DMS153 (cell line): ENCODE measurements at regions not wholly inside any gene's neighbourhood (a gene's known extent, or its start where the extent isn't known, plus 50 kb on each side); places are given as distances from the start of the nearest gene placed in this dataset.

ENCODE experiments used
- DNase-seq: peaks from one replicate; lab custom pipeline; 2025; lab: John Stamatoyannopoulos, UW

DNA sequence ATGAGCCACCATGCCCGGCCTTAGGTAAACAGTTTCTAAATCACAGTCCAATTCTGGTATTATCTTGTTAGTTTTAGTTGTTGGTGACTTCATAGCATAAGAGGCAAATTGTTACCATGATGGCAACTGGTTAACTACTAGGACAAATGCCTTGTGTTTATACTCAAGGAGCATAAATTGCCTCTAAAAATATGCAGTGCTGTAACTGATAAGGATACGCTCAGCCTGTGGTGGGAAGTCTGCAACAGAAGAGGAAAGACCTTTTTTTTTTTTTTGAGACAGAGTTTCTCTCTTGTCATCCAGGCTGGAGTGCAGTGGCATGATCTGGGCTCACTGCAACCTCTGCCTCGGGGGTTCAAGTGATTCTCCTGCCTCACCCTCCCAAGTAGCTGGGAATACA lies 311.9 kb upstream of the ARGLU1 start:
- no peak for DNase-seq

DNA sequence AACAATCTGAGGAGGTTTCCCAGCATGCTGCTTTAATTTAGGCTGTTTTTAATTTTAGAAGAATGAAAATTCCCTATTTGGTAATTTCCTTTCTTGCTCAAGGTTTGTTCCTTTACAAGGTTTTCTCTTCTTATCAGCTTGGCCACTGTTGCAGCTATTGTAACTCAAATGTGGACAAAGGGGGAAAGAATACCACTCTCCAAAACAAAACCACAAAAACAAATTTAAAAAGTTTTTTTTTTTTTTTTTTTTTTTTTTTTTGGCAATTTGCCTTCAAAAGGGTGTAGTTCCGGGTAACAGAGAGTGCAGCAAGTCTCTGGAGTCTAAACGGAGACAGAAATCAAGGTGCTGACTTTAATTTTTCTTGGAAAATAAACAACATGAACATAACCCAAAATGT lies 306.4 kb upstream of the ARGLU1 start:
- no peak for DNase-seq

DNA sequence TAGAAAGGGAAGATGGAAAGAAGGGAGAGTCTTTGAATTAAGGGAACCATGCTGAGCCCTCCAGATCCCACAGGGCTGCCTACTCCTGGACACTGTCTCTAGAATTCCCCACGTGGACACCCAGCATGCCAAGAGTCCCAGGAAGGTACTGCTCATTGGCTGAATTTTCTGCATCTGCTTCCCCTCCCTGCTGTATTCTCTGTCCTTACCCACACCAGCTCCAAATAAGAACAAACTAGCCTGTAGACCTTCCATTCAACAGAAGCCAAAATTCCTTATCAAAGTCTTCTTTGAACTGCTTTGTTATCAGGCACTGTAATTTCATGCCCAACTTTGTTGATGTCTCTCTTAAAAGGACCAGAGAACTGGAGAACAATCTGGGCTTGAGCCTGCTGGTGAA lies 305.9 kb upstream of the ARGLU1 start:
- no peak for DNase-seq

DNA sequence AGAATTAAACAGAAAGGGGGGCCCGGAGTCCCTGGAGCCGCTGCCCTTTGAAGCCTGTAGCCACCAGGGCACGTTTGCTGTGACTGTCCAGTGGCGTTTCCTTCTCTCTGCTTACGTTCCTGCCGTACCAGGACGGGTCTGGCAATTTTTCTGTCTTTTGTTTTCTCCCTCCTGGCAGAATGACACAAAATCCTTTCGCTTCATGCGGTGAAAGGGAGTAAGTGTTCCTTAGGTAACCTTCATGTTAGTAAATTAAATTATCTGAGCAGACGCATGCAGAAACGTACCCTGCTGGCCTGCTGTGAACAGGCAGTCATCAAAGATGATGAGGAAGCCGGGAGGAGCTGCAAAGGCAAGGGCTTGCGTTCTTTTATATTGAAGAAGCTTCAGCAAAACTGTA lies 299.3 kb upstream of the ARGLU1 start:
- no peak for DNase-seq

DNA sequence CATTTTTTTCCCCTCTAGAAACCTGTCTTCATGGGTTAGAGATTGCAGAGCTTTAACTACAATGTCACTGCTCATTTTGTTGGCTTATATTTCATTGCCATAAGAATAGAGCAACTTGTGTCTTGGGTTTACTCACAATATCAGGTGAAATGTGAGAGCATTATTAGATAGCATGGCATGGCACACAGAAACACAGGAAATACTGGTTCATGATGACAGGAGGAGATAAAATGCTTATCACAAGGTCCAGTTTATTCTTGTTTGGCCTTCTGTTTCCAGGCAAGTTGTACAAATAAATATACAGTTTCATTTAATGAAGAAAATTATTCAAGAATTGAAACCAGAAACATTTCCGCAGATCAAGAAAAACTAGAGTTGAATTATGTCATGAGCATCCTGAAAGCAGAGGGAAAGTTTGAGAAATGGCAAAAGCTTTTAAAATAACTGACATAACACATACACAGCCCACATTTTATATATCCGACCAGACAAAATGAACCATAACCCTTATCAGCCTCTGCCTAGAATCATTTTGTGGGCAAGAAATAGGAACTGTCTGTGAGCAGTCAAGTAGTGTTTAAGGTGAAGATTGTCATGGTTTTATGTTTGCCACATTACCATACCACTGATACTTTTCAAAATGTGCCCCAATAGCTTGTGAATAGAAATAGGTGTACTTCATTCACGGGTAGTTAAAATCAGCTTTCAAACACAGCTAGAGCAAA lies 297.9 kb upstream of the ARGLU1 start:
- DNase-seq: no peak

DNA sequence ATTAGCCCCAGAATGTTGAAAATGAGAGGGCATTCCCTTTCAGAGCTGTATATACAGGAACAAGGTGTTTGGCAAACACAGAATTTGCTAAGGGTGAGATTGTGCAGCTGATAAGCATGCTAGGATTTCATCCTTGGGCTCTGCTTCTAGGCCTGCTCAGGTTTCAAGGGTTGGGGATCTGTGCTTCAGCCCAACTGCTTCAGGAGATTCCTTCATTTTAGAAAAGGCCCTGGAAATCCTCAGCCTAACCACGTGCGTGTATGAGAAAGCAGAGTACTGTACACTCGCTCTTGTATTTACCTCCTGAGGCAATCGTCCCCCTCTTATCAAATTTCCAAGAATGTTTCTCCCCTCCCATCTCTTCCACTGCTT lies 291.6 kb upstream of the ARGLU1 start:
- no peak for DNase-seq

DNA sequence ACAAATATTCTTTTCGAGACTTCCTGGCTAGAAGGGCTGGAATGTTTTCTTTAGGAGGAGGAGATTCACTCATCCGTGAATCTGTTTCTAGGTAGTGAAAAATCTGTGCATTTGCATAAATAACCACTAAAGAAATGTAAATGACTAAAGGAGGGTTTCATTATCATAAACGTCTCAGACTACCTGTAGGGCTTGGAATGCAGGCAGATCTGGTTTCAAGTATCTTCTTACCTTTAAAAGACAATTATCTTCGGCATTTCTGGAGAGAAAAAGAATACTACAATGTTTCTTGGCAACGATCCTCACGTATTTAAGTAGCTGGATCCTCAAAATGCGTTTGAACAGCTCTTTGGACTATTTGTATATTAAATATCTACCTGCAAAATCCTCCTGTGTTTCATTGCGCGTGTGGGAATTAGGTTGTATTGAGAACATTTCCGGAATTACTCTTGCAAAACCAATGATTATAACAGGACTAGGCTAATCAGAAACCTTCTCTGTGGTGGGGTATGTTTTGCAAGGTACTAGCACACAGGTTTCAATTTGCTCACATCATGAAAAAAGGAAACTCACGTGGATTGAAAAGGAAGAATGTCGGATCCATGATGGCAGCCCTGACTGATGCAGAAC lies 291.1 kb upstream of the ARGLU1 start:
- DNase-seq: no peak

DNA sequence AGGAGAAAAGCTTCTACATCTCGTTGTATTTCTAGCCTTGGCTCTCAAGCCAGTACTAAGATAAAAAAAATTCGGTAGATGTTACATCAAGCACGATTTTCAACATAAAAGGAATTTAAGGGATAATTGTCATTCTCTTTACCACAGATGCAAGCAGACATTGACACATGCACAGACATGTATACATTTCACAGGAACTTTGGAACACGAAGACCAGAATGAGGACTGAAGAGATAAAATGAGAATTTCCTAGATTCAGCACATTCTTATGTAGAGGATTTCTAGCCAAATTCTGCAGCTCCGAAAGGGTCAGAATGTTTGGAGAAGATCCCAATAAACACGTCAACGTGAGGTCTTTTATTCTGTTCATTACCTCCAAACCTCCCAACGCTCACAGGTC lies 284.5 kb upstream of the ARGLU1 start:
- DNase-seq: no peak

DNA sequence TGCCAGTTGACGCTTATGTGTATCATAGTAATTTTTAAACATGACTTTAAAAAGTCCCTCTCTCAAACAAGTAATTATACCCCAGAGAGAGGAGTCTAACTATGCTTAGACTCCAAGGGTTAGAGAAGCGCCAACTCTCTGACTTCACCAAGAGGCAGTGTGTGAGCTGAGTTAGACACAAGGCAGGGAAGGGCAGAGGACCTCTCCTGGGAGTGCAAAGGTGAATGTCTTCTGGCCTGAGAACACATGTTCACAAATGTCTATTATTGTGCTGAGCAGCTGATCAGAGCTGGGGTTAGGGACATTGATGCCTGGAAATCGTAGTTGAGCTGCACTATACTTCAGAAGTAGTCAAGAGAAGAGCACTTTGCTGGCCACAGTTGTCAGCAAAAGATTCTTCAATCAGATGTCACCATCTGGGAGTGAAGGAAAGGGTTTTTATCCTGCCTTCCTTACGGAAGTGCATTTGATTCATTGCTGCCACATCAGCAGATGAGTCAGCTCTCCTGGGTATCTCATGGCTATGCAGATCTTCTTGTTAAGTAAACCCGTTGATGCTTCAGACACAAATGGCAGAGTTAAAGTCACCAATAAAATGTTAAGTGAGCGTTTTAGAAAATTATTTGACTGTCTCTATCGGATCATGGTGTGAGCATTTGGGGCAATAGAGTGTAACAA lies 283.2 kb upstream of the ARGLU1 start:
- no peak for DNase-seq

DNA sequence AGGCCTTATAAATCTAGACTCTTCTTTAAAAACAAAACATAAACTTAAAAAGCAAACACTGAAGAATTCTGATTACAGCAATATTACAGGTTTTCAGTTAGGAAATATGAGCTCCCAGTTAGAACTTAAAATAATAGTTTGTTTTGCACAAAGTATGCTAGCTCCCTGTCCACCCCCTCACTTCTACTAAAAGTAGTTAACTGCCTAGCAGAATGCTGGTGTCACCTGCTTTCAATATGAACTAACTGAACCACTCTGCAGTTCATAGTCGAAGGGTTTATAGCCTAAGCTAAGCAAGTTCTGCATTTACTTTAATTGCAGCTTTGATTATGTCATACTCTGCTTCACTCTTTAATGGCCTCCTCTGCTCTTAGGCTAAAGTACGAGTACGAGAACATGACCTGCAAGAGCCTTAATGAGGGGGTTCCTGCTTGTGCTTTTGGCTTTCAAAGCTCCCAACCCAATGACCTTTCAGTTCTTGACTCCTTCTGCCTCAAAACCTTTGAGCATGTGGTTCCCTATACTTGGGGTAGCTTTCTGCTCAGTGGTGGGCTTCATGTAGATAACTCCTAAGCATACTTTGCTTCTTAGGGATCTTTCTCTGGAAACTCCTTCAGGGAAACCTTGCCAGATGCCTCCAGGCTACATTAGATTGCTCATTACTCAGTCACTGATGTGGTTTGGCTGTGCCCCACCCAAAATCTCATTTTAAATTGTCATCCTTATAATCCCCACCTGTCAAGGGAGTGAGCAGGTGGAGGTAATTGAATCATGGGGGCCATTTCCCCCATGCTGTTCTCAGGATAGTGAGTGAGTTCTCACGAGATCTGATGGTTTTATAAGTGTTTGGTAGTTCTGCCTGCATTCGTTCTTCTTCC lies 278.9 kb upstream of the ARGLU1 start:
- no peak for DNase-seq

DNA sequence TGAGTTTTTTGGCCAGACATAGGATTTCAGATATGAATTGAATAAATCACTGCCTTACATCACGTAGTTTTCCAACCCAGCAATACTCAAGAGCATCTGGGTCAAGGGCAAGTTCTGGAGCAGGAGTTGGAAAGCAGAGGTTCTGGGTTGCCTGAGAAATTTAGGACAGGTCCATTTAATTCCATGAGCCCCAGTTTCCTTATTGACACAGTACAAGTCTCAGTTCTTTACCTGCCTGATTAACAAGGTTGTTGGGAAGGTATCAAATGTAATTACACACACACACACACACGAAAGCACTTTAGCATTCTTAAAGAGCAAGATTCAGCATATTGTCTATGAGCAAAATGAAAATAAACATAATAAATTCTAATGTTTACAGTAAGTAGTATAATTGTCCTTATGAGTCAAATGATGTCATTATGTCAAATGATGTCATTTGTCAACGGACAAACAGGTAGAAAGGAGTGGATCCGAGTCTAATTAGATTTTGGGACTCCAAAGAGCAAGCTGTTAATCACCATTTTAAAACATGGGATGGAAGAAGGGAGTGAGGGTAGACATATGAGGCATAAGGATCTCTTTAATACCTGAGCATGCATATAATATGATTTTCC lies 268.4 kb upstream of the ARGLU1 start:
- DNase-seq: no peak

DNA sequence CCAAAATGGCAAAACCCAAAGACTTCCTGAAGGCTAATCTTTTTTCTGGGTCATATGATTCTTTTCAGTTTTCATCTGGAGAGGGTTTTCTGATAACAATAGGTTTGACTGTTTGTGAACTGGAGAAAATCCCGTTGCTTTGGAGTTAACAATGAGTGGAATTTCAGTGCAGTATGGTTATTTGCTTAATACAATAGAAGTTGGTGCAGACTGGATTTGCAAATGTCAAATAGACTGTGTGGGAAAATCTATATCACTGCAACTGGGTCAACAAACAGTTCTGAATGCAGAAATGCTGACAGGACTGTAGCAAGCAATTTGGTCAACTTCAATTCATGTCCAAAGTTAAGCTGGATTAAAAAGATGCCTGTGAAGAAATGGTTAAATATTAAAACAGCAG lies 267.5 kb upstream of the ARGLU1 start:
- no peak for DNase-seq

DNA sequence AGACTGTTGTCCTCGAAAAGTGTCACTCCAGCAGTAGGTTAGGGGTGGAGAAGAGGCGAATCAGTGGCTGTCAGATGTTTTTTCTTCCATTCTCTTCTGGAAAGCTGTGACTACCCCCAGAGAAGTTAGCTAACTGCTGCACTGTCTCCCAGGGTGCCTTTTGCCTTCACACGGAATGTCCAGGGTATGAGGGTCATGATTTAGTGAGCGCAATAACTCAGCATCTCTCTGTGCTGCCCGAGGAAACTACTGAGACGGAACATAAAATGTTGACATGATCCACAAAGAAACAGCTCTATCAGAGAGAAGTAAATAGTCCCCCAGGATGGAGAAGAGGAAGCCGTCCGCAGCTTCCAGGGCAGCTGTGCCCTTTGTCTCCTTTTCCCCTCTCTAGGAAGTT lies 254.0 kb upstream of the ARGLU1 start:
- no peak for DNase-seq

DNA sequence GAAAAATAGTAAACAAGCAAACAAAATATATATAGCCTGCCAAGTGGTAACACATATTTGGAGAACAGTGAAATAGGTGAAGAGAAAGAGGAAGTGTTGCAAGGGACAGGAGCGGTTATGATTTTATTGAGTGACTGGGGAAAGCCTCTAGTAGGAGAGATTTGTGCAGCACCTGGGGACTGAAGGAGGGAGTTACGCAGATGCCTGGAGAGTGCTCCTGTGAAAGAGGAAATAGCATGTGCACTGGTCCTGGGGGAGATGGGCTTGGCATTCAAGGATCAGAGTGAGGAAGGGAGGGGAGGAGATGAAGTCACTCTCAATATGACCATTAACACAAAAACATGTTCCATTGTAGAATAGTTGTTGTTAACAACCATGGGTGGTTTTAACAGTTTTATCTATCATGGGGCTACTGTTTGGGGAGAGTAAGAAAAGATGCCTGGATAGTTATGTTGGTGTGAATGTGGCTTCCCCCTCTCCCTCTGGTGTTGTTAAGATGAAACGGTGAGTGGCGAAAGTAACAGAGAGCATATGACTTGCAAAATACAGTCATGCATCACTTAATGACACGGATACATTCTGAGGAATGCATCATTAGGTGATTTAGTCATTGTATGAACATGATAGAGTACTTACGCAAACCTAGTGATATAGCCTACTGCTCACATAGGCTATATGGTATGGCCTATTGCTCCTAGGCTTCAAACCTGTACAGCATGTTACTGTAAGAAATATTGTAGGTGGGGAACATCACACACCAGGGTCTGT lies 251.7 kb upstream of the ARGLU1 start:
- no peak for DNase-seq

DNA sequence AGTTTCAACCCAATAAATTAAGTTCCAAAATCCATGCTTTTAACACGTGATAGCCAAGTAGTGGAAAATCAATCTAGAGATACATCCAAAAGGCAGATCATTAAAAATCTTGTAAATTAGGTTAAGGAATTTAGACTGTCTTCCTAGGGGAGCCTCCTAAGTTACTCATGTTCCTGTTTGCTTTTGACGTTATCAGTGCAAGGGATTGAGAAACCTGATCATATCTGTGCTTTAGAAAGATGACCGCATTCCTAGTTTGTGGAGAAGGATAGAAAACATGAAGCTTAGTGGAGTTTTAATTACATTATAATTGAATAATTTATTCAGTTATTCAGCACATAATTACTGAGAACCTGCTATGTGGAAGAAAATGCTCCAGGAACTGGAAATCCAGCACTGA lies 251.0 kb upstream of the ARGLU1 start:
- no peak for DNase-seq

DNA sequence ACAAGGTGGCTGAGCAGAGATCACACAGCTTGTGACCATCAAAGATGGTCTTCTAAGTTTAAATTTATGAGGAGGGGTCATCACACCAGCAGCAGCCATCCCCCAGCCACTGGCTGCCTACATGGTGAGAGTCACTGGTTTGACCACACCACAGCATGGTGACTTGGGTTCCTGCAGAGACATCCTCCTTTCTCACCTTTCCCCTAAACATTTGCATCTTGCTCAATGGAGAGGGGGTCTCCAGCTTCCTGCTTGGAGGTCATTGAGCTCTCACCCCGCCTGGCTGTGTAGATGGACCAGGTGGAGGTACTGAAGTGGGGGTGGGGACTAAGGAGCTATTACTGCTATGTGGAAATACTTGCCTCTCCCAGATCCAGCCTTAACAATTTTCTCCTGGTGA lies 247.6 kb upstream of the ARGLU1 start:
- DNase-seq: no peak

DNA sequence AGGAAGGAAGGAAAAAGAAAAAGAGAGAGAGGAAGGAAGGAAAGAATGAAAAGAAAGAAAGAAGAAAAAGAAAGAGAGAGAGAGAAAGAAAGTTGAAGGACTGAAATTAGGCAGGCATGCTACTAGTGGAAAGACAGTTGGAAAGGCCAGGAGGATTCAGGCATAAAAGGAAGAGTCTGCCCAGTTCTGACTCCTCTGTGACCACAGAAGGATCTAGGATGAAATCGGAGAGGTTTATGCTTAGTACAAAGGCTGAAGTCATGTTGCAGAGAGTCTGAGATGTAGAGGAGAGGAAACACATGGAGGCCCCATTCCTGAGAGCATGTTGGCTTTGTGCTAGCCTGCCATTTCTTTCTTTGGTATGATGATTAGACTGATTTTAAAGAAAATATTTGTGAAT lies 246.5 kb upstream of the ARGLU1 start:
- DNase-seq: no peak

DNA sequence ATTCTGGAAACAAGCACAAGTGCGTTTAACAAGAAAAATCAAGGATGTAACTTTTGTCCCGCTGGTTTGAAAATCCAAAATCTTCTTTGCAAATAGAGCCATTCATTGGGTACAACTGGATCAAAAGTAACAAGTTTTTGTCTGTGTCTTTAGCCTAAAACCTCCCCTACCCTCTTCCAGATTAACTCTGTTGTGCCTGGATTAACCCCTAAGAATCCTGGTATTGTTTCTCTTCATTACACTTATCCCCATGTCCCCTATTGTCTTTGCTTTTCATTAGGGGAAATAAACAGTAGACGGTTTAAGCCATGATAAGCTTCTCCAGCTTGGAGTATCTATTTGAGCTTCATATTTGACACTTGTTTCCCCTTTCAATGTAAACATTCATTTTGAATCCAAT lies 242.1 kb upstream of the ARGLU1 start:
- no peak for DNase-seq

DNA sequence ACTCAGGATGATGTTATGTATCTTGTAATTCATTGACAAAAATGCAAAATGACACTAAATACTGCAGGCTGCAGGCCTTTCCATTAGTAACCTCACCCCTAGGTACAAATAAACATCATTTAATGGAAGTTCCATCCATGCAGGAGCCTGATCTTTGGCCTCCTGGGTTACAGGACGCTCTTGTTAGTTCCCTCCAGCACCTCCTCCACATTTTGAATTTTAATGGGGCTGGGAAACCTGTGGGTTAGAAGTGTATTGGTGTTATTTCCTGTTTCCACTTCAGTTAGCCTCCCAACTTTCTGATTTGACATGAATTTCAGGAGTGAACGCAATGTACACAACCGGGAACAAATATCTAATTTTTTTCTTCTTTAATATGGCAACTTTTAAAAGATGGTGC lies 237.1 kb upstream of the ARGLU1 start:
- DNase-seq: no peak

DNA sequence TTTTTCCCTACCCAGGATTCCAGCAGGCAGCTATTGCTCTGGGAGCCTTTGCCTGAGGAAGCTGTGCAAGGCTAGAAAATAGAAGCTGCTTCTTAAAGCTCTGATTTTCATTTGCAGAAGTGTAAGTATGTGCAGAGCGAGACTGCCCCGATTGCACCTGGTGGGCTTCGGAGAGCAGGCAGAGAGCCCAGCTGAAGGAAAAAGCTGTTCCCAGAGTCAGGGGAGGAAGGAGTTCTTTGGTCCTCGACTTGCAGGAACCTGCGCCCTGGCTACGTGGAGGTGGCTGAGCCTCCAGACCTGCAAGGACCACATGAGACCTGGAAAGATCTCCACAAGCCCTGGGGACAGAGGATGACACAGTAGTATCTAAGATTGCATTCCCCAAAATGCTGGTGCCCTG lies 235.0 kb upstream of the ARGLU1 start:
- no peak for DNase-seq

DNA sequence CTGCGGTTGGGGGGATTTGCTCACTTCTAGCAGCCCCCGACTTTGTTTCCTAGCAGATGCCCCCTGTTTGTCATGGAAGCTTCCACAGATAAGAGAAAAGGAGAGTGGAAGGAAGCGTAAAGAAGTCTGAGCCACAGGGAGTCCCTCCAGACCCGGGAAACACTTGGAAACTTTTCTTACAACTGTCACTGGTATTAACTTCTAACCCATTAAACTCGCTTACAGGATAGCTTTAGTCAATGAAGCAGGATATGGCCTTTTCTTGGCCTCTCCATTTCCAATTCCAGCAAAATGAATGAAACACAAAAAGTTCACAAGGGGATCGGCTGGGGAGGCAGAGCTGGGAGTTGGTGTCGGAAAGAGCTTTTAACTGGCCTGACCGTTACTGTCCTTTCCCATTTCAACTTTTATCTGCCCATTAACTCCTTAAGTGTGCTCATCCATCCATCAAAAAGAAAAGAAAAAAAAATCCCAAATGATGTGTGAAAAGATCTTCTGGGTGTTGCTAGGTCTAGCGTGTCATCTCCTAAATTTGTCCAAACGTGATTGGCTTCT lies 231.9 kb upstream of the ARGLU1 start:
- no peak for DNase-seq
